Fibroblast of lung (primary cell): ENCODE measurements at regions not wholly inside any gene's neighbourhood (a gene's known extent, or its start where the extent isn't known, plus 50 kb on each side); places are given as distances from the start of the nearest gene placed in this dataset.

Experiments
- DNase-seq, 2 donors: peaks; one replicate each; pipeline versions ENCODE4 v3.0.0 to v3.0.0-alpha.2; 2010; ENCODE audit warnings: low read depth in 2 of 2
- H2AFZ ChIP-seq: 2 replicates; pipeline ENCODE4 v1.5.1; 2012; ENCODE audit warnings: low read length, control low read depth, inconsistent platforms
- H3K27ac ChIP-seq: 2 replicates; pipeline ENCODE4 v1.5.1; 2011; ENCODE audit warnings: low read length, control low read depth; ENCODE audit not compliant: insufficient read depth
- H3K27me3 ChIP-seq: 2 replicates; pipeline ENCODE4 v1.5.1; 2011; ENCODE audit warnings: mild to moderate bottlenecking, low read length; ENCODE audit not compliant: control insufficient read depth, insufficient read depth
- H3K36me3 ChIP-seq: 2 replicates; pipeline ENCODE4 v1.5.1; 2011; ENCODE audit warnings: low read length; ENCODE audit not compliant: control insufficient read depth, insufficient read depth
- H3K4me1 ChIP-seq: 2 replicates; pipeline ENCODE4 v1.5.1; 2011; ENCODE audit warnings: low read length; ENCODE audit not compliant: control insufficient read depth, insufficient read depth; ENCODE audit errors: extremely low read depth
- H3K4me2 ChIP-seq: 2 replicates; pipeline ENCODE4 v1.5.1; 2011; ENCODE audit warnings: low read length, control low read depth; ENCODE audit not compliant: insufficient read depth; ENCODE audit errors: extremely low read depth
- H3K4me3 ChIP-seq, 4 experiments: fragments of 200-600 bp in 1 of 4; sonication (generic) in 1 of 4; replicated peaks in 1 of 4; 2 replicates each; pipeline ENCODE4 v1.5.1; 2011 to 2016; ENCODE audit warnings: low read length in 4 of 4, low read depth in 3 of 4, mild to moderate bottlenecking in 3 of 4, control low read depth in 2 of 4, inconsistent platforms in 1 of 4, mixed read lengths in 1 of 4; ENCODE audit not compliant: insufficient read depth in 1 of 4; ENCODE audit errors: control extremely low read depth in 1 of 4
- H3K79me2 ChIP-seq: 2 replicates; pipeline ENCODE4 v1.5.1; 2012; ENCODE audit warnings: mild to moderate bottlenecking, low read length, inconsistent platforms; ENCODE audit not compliant: control insufficient read depth, insufficient read depth
- H3K9ac ChIP-seq: 2 replicates; pipeline ENCODE4 v1.5.1; 2011; ENCODE audit warnings: mild to moderate bottlenecking, low read length, control low read depth; ENCODE audit not compliant: insufficient read depth
- H3K9me3 ChIP-seq: 2 replicates; pipeline ENCODE4 v1.5.1; 2012; ENCODE audit warnings: low read depth, low read length; ENCODE audit not compliant: control insufficient read depth, insufficient read depth
- H4K20me1 ChIP-seq: 2 replicates; pipeline ENCODE4 v1.5.1; 2011; ENCODE audit warnings: low read length; ENCODE audit not compliant: control insufficient read depth, insufficient read depth; ENCODE audit errors: extremely low read depth
- CTCF ChIP-seq, 2 donors: IDR thresholded peaks in 1 of 2; conservative IDR thresholded peaks in 1 of 2; 1 replicate in 1 of 2; 2 replicates in 1 of 2; pipeline ENCODE4 v1.5.1; 2011 to 2012; ENCODE audit warnings: low read length in 2 of 2, control low read depth in 1 of 2, inconsistent platforms in 1 of 2, low read depth in 1 of 2, mild to moderate bottlenecking in 1 of 2
- EZH2 ChIP-seq: IDR thresholded peaks from 2 replicates; pipeline ENCODE4 v1.5.1; 2012; ENCODE audit warnings: low read length, control low read depth, mild to moderate bottlenecking; ENCODE audit errors: missing control alignments

GRCh38 chr18:41666231-41666630 lies 288.8 kb upstream of the PIK3C3 start:
- no peaks in the 10 kb centered on the region for H3K79me2 ChIP-seq
- no peak overlapping the region for H3K9ac ChIP-seq
- no peak overlapping the region for H3K4me3 ChIP-seq
- no peaks in the 10 kb centered on the region for H3K27me3 ChIP-seq
- no peak for DNase-seq
- no peak overlapping the region for H3K27ac ChIP-seq
- H3K4me2 ChIP-seq, result no peak overlapping the region
- no peaks in the 10 kb centered on the region for H3K4me1 ChIP-seq
- H3K9me3 ChIP-seq, result no peaks in the 10 kb centered on the region
- TF ChIP-seq EZH2 (no peak), CTCF (conservative IDR thresholded peaks at IDR 0.05 in 1 of 2, IDR thresholded peaks at IDR 0.05 in 1 of 2; ENCODE audit: low read depth in 1 of 2, low read length in 2 of 2) (no peak)
- H4K20me1 ChIP-seq, result no peaks in the 10 kb centered on the region
- no peak overlapping the region for H2AFZ ChIP-seq
- no peaks in the 10 kb centered on the region for H3K36me3 ChIP-seq

- Histone ChIP-seq H3K27me3 (no peaks in the 10 kb centered on the region), H3K4me1 (no peaks in the 10 kb centered on the region), H3K79me2 (no peaks in the 10 kb centered on the region), H3K4me2 (no peak overlapping the region), H3K27ac (no peak overlapping the region), H3K36me3 (no peaks in the 10 kb centered on the region), H4K20me1 (no peaks in the 10 kb centered on the region), H3K4me3 (no peak overlapping the region), H2AFZ (no peak overlapping the region), H3K9me3 (no peaks in the 10 kb centered on the region), H3K9ac (no peak overlapping the region)
- no peak for DNase-seq
- TF ChIP-seq CTCF (conservative IDR thresholded peaks at IDR 0.05 in 1 of 2, IDR thresholded peaks at IDR 0.05 in 1 of 2; ENCODE audit: low read depth in 1 of 2, low read length in 2 of 2) (no peak), EZH2 (no peak)
Observed at GRCh38 chr18:41665210-41665609, 289.8 kb upstream of the PIK3C3 start.

GRCh38 chr18:41660654-41661053 lies 294.4 kb upstream of the PIK3C3 start:
- no peaks in the 10 kb centered on the region for H3K4me1 ChIP-seq
- H3K27me3 ChIP-seq, result no peaks in the 10 kb centered on the region
- no peak overlapping the region for H3K4me3 ChIP-seq
- H3K36me3 ChIP-seq, result no peaks in the 10 kb centered on the region
- no peak overlapping the region for H2AFZ ChIP-seq
- H3K4me2 ChIP-seq, result no peak overlapping the region
- H3K9me3 ChIP-seq, result no peaks in the 10 kb centered on the region
- no peaks in the 10 kb centered on the region for H3K79me2 ChIP-seq
- H3K27ac ChIP-seq, result no peak overlapping the region
- H4K20me1 ChIP-seq, result no peaks in the 10 kb centered on the region
- TF ChIP-seq EZH2 (no peak), CTCF (conservative IDR thresholded peaks at IDR 0.05 in 1 of 2, IDR thresholded peaks at IDR 0.05 in 1 of 2; ENCODE audit: low read depth in 1 of 2, low read length in 2 of 2) (no peak)
- DNase-seq, result peak in 1 of 2 donors; percentile 52
- no peak overlapping the region for H3K9ac ChIP-seq
